Type B pancreatic cell (in vitro differentiated cells): ENCODE measurements at regions not wholly inside any gene's neighbourhood (a gene's known extent, or its start where the extent isn't known, plus 50 kb on each side); places are given as distances from the start of the nearest gene placed in this dataset.

Experiments
- DNase-seq: peaks from one replicate; pipeline ENCODE4 v3.0.0; 2021; ENCODE audit warnings: mixed read lengths; ENCODE audit not compliant: unreplicated experiment; ENCODE audit errors: extremely low spot score
- H3K27ac Mint-ChIP-seq: 2 replicates; pipeline ENCODE4 v1.8.0; 2021; ENCODE audit warnings: mild to moderate bottlenecking, mixed read lengths
- H3K27me3 Mint-ChIP-seq: 2 replicates; pipeline ENCODE4 v1.8.0; 2021; ENCODE audit warnings: mixed read lengths
- H3K36me3 Mint-ChIP-seq: 2 replicates; pipeline ENCODE4 v1.8.0; 2021; ENCODE audit warnings: mixed read lengths
- H3K4me1 Mint-ChIP-seq: one replicate; pipeline ENCODE4 v1.8.0; 2021; ENCODE audit warnings: mixed read lengths; ENCODE audit not compliant: unreplicated experiment
- H3K4me3 Mint-ChIP-seq: 2 replicates; pipeline ENCODE4 v1.8.0; 2021; ENCODE audit warnings: mild to moderate bottlenecking, mixed read lengths
- H3K9me3 Mint-ChIP-seq: 2 replicates; pipeline ENCODE4 v1.8.0; 2021; ENCODE audit warnings: mixed read lengths
- TF ChIP-seq, protein P1 (sequence below): fragments of 200-600 bp; sonication (generic); conservative IDR thresholded peaks from 2 replicates; pipeline ENCODE4 v1.5.0; 2021; ENCODE audit warnings: antibody characterized with exemption, mild to moderate bottlenecking

GRCh38 chr3:72412340-72412956 is 435.8 kb downstream of the SHQ1 start:
- H3K36me3 Mint-ChIP-seq, result peaks cover 16% of the 10 kb centered on the region
- peaks cover 35% of the 10 kb centered on the region for H3K4me1 Mint-ChIP-seq
- no peaks in the 10 kb centered on the region for H3K27me3 Mint-ChIP-seq
- H3K9me3 Mint-ChIP-seq, result no peaks in the 10 kb centered on the region
- no peak overlapping the region for H3K4me3 Mint-ChIP-seq
- TF ChIP-seq, protein P1, sequence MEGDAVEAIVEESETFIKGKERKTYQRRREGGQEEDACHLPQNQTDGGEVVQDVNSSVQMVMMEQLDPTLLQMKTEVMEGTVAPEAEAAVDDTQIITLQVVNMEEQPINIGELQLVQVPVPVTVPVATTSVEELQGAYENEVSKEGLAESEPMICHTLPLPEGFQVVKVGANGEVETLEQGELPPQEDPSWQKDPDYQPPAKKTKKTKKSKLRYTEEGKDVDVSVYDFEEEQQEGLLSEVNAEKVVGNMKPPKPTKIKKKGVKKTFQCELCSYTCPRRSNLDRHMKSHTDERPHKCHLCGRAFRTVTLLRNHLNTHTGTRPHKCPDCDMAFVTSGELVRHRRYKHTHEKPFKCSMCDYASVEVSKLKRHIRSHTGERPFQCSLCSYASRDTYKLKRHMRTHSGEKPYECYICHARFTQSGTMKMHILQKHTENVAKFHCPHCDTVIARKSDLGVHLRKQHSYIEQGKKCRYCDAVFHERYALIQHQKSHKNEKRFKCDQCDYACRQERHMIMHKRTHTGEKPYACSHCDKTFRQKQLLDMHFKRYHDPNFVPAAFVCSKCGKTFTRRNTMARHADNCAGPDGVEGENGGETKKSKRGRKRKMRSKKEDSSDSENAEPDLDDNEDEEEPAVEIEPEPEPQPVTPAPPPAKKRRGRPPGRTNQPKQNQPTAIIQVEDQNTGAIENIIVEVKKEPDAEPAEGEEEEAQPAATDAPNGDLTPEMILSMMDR, result no peak
- no peak for DNase-seq
- no peak overlapping the region for H3K27ac Mint-ChIP-seq

- TF ChIP-seq, protein P1, result no peak
- Mint-ChIP-seq H3K9me3 (no peaks in the 10 kb centered on the region), H3K4me1 (peaks cover 41% of the 10 kb centered on the region), H3K27me3 (no peaks in the 10 kb centered on the region), H3K36me3 (peaks cover 16% of the 10 kb centered on the region), H3K27ac (no peak overlapping the region), H3K4me3 (no peak overlapping the region)
- no peak for DNase-seq
These were observed 436.4 kb downstream of the SHQ1 start for GRCh38 chr3:72411843-72412242.

GRCh38 chr3:72411126-72411525 is 437.1 kb downstream of the SHQ1 start:
- peaks cover 48% of the 10 kb centered on the region for H3K4me1 Mint-ChIP-seq
- no peak for DNase-seq
- H3K4me3 Mint-ChIP-seq, result no peak overlapping the region
- H3K27ac Mint-ChIP-seq, result no peak overlapping the region
- H3K27me3 Mint-ChIP-seq, result no peaks in the 10 kb centered on the region
- no peaks in the 10 kb centered on the region for H3K9me3 Mint-ChIP-seq
- TF ChIP-seq, protein P1, result no peak
- peaks cover 11% of the 10 kb centered on the region for H3K36me3 Mint-ChIP-seq

DNA sequence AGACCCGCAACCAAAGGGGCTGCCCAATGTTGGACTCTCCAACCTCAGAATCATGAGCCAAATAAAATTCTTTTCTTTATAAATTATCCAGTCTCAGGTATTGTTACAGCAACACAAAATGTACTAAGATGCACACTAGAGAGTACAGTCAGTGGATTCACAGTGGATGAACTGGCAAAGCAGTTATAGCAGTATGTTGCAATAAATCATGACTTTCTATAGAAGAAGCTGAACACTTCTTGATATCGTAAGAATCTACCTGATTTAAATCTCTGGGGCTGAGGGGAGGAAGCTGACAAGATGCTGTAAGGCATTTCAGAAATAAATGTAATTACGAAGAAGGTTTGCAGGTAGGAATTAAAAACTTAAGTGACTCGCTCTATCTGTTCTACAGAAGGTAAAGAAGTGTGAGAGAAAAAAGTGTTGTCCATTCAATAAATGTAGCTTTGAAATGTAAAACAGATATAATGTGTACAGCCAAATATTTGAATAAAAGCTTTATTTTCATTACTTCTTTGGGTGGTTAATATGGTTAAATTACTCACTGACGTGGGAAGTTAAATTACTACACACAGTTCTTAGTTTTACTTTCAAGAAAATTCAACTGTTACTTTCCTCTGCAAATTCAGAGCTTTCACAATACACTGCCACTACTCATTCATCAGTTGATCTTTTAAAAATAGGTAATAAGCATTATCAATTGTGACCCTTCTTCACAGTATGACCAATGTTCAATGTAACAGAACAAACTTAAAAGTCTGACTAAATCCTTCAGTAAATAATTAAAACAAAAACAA is 439.1 kb downstream of the SHQ1 start:
- H3K36me3 Mint-ChIP-seq, result peaks cover 11% of the 10 kb centered on the region

DNA sequence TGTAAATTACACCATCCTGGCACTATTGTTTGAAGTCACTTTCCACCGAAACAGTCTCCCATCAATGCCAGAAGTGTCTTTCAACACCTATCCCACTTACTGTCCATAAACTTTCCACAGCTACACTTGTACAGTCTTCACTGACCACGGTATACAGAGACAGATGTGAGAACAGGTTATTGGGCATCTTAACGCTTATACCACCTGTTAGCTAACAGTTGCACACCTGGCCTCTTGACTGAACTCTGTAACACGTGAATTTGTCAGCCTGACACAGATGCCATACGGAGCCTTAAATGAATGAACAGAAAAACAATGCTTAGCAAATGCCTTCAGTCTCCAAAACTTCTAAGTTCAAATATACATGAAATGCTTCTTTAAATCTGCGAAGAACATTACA is 440.5 kb downstream of the SHQ1 start:
- H3K27me3 Mint-ChIP-seq, result no peaks in the 10 kb centered on the region
- no peak overlapping the region for H3K27ac Mint-ChIP-seq
- no peak overlapping the region for H3K4me3 Mint-ChIP-seq
- no peak for DNase-seq
- TF ChIP-seq, protein P1, result no peak
- peaks cover 7% of the 10 kb centered on the region for H3K36me3 Mint-ChIP-seq
- H3K9me3 Mint-ChIP-seq, result no peaks in the 10 kb centered on the region
- H3K4me1 Mint-ChIP-seq, result peaks cover 64% of the 10 kb centered on the region

More for the DNA sequence above, 439.1 kb downstream of the SHQ1 start:
- Mint-ChIP-seq H3K27ac (no peak overlapping the region), H3K4me1 (peaks cover 61% of the 10 kb centered on the region), H3K27me3 (no peaks in the 10 kb centered on the region), H3K4me3 (no peak overlapping the region), H3K9me3 (no peaks in the 10 kb centered on the region)
- TF ChIP-seq, protein P1, result no peak
- DNase-seq, result no peak
